Ureter (tissue), 1 donor: ENCODE measurements at regions not wholly inside any gene's neighbourhood (a gene's known extent, or its start where the extent isn't known, plus 50 kb on each side); places are given as distances from the start of the nearest gene placed in this dataset.
"Not testable (repeated sequence)": the region's sequence is repeated elsewhere in the genome, so short reads cannot be mapped to it uniquely, and the experiment has no call there.

Experiments used
- DNase-seq: peaks from one replicate; pipeline ENCODE4 v3.0.0-alpha.2; 2020; ENCODE audit warnings: low spot score
- donor health status: DM: yes; HTN: yes; CAD: no.

GRCh38 chr2:4915357-4915756 lies 776.8 kb upstream of the SOX11 start:
- DNase-seq = no peak

GRCh38 chr2:4916094-4916493 lies 776.1 kb upstream of the SOX11 start:
- no peak for DNase-seq

GRCh38 chr2:4930704-4931103 lies 761.5 kb upstream of the SOX11 start:
- DNase-seq = no peak

DNA sequence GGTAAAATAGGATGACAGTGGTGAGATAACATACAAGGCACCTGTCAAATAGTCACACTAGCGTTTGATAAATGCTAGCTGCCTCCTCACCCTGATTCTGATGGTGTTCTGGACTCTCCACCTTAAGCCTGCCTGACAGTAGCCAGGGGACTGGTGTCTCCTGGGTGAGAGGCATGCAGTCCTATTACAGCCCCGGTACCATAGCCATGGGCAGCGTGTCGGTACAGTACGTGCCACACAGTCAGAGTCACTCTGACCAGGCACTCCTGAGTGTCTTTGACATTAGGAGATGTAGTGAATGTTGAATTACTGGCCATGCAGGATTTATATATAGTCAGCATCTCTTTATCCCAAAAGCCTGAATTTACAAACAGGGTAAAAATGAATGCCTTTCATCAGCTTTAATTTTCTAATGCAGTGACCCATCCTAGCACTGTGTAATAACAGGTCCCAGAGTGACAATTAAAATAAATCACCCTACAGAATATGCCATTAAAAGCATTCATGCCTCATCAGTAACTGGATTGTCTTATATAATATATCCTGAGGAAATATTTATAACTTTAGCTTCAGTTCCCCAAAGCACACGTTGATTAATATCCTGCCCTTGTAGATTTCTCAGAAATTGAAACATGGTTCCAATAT lies 760.3 kb upstream of the SOX11 start:
- DNase-seq = no peak

DNA sequence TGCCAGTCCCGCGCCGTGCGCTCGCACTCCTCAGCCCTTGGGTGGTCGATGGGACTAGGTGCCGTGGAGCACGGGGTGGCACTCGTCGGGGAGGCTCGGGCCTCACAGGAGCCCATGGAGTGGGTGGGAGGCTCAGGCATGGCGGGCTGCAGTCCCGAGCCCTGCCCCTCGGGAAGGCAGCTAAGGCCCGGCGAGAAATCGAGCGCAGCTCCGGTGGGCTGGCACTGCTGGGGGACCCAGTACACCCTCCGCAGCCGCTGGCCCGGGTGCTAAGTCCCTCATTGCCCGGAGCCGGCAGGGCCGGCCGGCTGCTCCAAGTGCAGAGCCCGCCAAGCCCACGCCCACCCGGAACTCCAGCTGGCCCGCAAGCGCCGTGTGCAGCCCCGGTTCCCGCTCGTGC lies 756.9 kb upstream of the SOX11 start:
- not testable (repeated sequence) for DNase-seq

DNA sequence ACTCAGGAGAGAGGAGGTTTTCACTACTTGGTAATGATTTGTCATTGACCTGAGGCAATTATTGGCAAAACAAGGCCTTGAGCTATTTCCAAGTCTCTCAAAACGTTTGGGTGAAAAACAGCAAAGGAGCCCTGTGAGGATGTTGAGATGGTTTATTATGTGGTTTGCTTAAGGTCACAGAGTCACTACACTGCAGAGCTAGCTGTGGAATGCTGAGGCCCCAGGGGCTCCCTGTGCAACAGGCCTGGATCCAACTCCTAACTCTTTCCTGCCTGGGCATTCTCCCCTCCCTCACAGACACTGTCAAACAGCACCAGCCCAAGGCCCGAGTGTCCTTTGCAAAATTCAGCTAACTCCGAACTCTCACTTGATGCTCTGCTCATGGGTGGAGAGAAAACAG lies 754.6 kb upstream of the SOX11 start:
- DNase-seq = no peak

DNA sequence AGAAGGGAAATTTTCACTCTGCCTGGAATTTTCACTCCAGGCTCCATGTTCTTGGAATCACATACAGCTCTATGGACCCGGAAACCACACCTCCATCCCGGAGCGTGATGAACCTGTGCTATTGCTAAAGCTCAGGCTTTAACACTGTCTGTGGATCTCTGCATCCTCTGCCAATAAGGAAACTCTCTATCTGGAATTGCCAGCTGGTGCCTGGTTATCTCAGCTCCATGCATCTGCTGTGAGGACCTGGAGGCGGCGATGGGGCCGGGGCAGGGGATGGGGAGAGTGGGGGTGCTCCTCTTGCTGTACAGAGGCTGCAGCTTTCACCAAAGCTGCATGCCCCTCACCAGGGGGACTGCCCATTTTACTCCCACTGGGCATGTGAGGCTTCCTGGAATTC lies 754.0 kb upstream of the SOX11 start:
- no peak for DNase-seq

DNA sequence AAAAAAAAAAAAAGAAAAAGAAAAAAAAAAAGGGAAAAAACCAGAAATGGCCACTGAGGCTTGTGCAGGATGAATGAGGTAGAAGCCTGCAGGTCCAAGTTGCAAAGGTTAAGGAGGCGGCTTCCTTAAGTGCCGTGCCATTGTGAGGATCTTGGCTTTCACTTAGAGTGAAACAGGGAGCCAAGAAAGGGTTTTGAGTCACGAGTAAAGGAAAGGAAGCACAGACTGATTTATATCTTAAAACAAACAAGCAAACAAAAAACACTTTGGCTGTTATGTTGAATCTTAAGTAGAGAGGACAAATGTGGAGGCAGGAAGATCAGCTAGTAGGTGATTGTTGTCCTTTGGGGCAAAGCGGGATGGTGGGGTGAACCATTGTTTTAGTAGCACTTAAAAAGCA lies 749.7 kb upstream of the SOX11 start:
- DNase-seq = no peak

GRCh38 chr2:4947911-4948310 lies 744.3 kb upstream of the SOX11 start:
- DNase-seq = no peak

DNA sequence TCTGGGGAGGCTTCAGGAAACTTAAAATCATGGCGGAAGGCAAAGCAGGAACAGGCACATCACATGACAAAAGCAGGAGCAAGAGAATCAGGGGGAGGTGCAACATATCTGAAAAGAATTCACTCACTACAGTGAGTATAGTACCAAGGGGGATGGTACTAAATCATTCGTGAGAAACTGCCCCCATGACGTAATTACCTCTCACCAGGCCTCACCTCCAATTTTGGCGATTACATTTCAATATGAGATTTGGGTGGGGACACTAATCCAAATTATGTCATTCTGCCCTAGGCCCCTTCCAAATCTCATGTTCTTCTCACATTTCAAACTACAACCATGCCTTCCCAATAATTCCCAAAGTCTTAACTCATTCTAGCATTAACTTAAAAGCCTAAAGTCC lies 740.8 kb upstream of the SOX11 start:
- no peak for DNase-seq

DNA sequence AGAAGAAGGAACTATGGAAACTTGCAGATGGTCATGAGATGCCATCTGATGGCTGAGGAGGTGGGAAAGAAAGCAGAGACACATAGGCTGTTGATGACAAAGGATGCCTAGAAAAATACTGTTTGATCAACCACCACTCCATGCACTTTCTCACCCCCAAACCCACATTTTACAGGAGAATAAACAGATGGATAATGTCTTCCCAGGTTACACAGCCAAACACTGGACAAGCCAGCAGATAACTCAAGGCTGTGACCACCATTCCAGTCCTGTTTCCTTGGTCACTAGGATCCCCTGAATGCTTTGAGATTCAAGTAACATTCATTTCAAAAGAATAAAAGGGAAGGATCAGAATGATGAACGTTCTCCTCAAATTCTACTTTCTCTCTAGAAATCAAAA lies 733.0 kb upstream of the SOX11 start:
- DNase-seq = no peak

- DNase-seq = no peak
Observed at GRCh38 chr2:4962419-4962818, 729.8 kb upstream of the SOX11 start.

GRCh38 chr2:4963106-4963505 lies 729.1 kb upstream of the SOX11 start:
- no peak for DNase-seq

GRCh38 chr2:4964001-4964540 lies 728.1 kb upstream of the SOX11 start:
- DNase-seq = no peak

GRCh38 chr2:4964579-4964978 lies 727.6 kb upstream of the SOX11 start:
- no peak for DNase-seq

- DNase-seq = no peak
Observed at GRCh38 chr2:4965556-4966320, 726.4 kb upstream of the SOX11 start.

- no peak for DNase-seq
Observed at GRCh38 chr2:4967206-4967605, 725.0 kb upstream of the SOX11 start.

- no peak for DNase-seq
Observed at GRCh38 chr2:4972472-4972871, 719.7 kb upstream of the SOX11 start.

- DNase-seq = no peak
Observed at GRCh38 chr2:4973354-4973753, 718.8 kb upstream of the SOX11 start.

DNA sequence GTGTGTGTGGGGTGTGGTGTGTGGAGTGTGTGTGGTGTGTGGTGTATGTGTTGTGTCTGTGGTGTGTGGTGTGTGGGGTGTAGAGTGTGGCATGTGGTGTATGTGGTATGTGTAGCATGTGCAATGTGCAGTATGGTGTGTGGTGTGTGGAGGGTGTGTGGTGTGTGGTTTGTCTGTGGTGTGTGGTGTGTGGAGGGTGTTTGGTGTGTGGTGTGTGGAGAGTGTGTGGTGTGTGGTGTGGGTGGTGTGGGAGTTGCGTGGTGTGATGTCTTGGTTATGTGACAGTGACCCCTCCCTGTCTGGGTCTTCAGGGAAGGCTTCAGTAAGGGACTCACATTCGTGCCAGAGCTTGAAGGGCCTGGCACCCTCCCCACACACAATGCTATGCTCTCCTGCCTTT lies 718.2 kb upstream of the SOX11 start:
- DNase-seq = no peak

- no peak for DNase-seq
Observed at GRCh38 chr2:4976407-4976806, 715.8 kb upstream of the SOX11 start.

GRCh38 chr2:4979111-4979510 lies 713.1 kb upstream of the SOX11 start:
- no peak for DNase-seq

GRCh38 chr2:4980995-4981394 lies 711.2 kb upstream of the SOX11 start:
- DNase-seq = no peak
